NCI-H1694 (cell line): ENCODE measurements at regions not wholly inside any gene's neighbourhood (a gene's known extent, or its start where the extent isn't known, plus 50 kb on each side); places are given as distances from the start of the nearest gene placed in this dataset.

Experiments
- DNase-seq: peaks from one replicate; lab custom pipeline; 2025; lab: John Stamatoyannopoulos, UW

DNA sequence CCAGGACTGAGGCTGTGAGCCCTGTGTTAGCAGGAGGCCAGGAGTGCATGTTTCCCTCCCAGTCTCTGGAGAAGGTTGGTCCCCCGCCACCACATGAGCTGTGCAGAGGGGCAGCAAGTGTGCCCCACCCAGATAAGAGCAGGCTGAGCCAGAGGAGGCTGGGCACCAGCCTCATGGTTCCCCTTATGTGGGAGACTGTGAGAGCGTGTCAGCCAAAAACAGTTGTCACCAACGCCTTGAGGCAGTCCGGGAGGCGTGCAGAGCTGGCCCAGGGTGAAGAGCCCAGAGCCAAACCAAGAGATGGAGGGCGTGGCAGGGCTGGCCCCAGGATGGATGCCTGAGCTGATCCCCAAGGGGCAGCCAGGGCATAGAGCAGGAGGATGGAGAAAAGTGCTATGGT lies 128.7 kb upstream of the GLI2 start:
- DNase-seq: no peak

DNA sequence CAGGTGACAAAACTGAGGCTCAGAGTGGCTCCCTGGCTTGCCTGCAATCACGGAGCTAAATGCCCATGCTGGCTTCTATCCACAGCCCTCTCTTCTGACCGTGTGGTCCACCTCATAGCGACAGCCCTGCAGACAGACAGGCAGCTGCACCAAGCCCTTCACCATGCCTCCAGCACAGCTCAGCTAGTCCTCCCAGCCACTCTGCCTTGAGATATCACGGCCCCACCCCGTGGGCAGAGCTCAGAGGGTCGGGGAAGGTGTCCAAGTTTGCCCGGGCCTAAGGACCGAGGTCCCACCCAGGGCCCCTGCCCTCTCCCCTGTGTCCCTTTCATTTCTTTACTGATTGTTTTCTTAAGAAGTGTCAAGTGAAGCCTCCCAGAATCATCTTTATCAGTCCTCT lies 128.2 kb upstream of the GLI2 start:
- no peak for DNase-seq

DNA sequence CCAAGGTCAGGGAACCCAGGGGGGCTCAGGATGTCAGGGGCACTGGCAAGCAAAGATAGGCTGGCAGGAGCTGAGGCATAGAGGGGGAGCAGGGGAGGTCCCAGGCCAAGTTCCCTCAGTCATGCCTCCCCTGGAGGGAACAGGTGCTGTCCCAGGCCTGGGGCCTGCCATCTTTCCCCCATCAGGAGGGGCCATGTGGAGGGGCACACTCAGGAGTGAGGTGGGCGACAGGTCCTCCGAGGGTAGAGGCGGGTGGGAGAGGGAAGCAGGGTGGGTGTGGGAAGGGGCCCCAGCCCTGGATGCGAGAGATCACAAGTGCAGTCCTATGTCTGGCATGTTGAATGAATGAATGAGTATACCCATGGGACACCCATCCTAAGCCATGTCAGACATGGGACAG lies 127.7 kb upstream of the GLI2 start:
- no peak for DNase-seq

DNA sequence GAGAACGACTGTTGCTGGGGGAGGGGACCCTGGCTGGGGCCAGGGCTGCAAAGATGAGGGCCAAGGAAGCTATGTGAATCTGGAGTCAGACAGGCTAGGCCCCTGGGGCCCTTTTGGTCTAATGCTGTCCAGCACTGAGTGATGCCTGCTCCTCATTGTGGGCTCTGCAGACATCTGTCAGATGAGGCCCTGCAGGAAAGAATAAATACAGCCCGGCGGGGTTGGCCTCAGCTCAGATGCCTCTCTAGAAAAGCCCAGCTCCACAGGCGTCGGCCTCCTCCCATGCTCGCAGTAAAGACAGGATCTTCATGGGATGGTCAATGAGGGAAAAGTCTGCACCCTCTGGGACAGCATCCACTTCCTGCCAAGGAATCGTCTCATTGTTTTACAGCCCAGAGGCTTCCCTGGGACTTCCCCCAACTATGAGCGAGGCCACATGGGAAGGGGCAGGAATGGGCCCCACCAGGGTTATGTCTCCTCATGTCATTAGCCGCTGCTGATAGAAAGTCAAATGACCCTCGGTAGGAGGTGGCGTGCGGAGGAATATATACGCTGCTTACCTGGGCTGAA lies 125.8 kb upstream of the GLI2 start:
- no peak for DNase-seq

DNA sequence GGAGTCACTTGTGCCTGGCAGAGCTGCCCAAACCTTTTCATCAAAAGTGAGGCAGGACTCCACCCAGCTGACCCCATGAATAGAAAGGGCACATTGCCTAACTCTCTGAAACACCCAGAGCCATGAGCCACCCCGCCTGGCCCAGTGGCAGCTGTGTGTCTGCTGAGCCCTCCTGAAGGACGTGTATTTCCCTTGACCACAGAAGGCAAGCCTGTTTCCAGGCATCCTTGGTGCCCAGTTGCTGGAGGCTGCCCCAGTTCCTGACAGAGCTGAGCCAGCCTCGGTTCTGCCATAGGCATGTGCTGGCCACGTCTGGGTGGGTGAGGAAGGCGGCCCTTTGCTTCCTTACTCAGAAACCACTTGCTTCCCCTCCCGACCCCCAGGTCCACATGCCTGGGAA lies 124.7 kb upstream of the GLI2 start:
- no peak for DNase-seq

DNA sequence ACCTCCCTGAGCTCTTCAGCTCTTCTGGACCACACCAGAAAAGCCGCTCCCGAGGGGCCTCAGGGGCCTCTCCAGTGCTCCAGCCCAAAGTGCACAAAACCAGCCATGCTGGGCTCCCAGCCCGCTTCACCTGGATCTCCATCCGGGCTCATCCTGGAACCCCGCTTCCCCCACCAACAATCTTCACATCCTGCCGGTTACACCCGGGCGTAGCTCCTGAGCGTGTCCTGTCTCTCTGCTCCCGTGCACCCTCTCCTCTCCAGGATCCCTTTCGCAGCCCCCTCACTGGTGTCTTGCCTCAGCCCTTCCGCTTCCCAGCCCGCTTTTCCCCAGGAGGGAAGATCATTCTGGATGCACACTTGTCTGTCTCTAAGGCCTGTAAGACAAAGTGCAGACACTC lies 123.7 kb upstream of the GLI2 start:
- DNase-seq: no peak

DNA sequence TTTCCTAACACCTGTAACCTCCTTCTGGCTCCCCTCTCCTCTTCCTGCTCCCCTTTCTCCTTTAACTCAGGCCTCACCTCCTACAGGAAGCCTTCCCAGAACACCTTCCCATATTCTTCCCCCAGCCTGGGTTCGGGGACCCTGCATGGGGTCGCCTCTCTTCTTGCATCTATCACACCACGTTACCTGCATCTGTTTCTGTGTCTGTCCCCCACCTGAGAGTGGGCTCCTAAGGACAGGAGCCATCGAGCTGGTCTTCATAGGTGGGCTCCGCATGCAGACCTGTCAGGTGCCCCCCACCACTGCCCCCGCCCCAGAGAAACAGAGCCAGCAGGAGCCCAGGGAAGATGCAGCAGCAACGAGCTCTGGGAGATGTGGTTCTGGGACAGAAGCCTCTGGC lies 123.2 kb upstream of the GLI2 start:
- DNase-seq: no peak

DNA sequence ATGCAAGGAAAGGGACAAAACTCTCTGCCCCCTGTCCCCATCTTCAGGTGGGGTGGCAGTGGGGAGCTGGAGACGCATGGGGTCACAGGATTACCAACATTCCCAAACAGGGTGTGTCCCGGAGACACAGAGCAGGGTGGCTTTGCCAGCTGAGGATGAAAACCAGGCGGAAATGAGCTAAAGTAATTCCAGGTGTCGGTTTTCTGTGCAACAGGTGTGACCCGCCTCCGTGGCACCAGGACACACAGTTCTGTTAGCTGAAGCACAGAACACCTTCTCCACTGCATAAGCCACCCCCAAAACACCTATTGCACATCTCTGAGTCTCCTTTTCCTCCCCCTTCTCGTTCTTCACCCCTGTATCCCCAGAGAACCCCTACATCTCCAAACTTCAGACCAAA lies 122.7 kb upstream of the GLI2 start:
- no peak for DNase-seq

DNA sequence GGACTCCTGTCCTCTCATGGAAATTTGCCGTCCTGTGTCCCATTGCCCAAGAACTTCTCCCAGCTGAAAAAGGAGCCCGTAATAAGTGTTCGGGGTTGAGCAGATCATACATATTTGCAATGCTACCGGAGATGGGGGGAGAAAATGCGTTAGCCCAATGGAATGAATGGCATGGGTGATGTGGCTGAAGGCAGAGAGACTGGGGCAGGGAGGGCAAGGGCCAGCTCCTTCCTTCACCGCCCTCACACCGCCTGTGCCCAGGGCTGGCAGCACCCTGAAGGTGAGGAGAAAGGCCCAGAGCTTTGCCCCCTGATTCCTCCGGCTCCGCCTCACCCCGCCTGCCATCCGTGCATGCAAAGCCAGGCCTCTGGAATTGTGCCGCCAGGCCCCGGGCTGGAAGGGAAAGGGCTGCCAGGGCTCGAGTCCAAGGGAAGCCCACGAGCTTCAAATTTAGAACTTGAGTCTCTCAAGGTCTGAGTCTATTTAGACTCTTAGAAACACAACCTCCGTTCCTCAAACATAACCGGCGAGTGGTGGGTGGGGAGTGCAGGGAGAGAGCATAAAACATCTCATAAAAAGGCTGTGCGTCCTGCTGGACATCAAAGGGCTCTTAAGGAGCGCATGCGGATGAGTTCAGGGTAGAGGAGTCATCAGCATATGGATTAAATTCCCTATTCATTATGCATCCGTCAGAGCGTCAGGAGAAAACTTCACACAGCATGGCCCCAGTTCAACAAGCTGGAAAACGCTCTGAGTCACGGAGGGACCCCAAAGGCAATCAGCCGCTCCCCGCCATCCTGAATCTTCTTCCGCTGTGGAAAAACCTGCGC lies 121.7 kb upstream of the GLI2 start:
- no peak for DNase-seq

DNA sequence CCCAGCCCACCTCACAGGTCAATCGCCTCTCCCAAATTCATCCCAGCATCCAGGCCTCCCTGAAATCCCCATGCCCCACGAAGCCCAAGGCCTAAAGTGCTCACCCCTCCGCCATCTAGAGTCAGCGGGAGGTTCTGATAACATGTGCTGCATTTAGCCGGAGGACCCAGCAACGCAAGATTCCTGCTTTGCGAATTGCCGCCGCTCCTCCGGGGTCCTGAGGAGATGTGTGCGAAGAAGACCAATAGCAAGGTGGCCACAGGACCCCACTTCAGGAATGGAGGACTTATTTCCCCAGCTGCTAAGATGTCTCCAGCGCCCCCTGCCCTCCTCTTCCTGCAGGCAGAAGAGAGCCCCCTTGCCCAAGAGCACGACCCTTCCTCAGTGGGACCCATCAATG lies 120.8 kb upstream of the GLI2 start:
- DNase-seq: no peak

DNA sequence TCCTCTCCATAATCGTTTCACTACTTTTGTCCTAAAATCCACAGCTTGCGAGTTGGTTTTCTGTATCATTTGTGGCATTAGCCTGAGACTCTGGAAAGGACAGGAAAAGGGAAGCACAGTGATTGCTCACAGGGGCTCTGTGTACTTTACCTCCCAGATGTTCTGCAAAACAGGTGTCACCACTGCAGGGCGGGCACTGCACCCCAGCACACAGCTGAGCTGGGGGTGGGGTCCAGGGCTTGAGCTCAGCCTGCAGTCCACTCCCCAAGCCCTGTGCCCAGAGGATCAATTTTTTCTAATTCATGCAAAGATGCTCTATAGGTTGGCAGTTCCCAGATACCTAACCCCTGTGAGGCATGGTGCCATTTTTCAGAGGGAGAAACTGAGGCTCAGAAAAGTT lies 119.4 kb upstream of the GLI2 start:
- DNase-seq: no peak

DNA sequence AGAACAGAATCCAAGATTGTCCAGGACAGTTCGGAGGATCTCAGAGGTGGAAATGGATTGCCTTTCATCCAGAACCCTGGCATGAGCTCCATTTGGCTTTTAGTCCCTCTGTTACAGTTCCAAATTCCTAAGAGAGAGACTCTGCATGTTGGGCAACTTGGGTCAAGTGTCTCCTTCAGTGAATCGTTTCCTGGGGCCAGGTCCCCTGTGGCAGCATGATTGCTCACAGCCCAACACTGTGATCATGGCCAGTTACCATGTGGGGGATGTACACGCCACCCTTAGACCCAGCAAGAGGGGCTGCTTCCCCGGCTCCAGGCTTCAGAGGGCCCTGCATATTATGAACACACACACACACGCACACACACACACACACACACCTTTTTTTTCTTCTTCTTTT lies 118.6 kb upstream of the GLI2 start:
- DNase-seq: no peak

DNA sequence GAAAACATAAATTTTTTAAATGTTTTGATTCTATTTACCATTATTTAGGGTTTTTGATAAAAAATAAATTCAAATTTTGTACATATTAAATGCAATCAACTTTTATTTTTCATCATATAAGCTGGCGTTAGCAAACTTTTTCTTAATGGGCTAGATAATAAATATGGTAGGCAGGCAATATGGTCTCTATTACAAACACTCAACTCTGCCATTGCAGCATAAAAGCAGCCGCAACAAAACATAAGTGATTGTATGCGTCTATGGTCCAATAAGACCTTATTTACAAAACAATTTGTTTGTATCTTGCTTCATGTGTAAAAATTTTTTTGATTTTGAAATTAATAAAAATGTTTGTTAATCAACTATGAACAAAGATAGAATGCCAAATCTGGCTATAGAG lies 116.8 kb upstream of the GLI2 start:
- no peak for DNase-seq

DNA sequence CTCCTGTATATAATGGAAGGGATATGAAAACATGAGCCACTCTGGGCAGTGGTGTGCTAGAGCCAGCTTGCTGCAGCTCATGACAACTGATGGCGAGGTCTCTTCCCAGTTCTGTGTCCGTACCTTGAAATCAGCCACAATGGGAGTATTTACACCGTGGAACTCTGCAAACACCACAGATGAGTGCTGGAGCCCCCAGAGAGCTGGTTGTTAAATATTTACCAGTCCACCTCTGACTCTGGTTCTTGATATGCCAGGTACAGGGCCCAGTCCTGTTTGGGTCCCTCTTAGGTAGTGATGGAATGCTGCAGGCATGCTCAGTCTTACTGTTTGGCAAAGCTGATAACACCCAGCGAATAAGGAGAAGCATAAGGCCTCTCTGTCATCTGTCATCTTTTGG lies 116.1 kb upstream of the GLI2 start:
- no peak for DNase-seq

DNA sequence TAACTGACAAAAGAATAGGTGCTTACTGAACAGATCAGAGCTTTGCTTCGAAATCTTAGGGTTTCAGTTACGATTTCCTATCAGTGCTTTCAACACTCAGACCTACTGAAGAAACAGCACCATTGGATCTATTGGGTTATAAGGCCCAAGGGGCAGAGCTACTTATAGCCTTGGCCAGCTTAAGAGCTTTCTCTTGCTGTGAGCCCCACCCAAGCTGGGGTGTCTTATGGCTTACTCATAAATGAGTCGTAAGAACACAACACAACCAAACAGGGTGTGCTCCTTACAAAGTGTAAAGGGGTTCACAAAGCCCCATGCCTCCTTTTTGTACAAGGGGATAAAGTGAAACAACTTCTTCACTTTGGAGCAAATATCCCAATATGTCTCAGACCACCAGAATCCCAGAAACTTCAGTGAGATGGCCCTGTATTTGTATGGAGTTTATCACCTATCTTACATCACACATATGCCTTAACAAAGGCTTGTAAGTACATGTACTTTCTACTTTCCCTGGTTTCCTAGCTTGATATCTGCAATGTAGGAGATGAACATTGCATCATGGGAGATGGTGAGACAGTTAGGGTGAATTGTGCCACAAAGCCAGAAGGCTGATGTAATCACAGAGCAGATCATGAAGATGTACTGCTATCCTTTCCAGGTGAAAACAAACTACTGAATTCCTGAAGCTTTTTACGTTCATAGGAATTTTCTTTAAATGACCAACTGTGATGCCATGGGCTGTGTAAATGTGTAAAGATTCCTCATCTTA lies 115.5 kb upstream of the GLI2 start:
- DNase-seq: no peak

DNA sequence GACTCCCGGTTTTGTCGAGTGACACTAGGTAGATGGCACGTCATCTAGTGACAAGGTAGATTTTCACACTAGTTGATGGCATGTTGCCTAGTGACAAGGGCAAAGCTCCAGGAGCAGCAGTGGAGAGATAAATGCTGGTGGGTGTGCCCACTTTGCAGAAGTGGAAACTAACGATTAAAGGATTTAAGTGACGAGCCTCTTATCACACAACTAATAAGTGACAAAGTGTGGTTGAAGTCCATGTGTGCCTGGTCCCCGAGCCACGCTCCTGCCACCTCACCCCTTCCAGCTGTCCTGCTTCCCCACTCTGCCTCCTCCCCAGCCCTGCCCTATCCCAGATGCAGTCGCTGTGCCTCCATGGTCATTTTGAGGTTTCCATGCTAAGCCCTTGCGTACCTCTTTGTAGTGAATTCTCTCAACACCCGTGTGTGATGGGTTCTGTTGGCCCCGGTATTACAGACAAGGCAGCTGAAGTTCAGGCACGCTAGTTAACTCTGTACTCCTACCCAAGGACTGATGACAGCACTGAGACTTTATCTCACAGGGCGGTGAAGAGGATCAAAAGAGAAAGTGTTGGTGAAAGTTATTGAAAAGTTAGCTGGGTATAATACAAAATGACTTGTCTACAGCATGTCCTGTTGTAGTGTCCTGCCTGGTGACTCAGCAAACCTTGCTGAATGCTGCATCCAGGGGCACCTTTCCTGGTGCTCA lies 113.4 kb upstream of the GLI2 start:
- DNase-seq: no peak

DNA sequence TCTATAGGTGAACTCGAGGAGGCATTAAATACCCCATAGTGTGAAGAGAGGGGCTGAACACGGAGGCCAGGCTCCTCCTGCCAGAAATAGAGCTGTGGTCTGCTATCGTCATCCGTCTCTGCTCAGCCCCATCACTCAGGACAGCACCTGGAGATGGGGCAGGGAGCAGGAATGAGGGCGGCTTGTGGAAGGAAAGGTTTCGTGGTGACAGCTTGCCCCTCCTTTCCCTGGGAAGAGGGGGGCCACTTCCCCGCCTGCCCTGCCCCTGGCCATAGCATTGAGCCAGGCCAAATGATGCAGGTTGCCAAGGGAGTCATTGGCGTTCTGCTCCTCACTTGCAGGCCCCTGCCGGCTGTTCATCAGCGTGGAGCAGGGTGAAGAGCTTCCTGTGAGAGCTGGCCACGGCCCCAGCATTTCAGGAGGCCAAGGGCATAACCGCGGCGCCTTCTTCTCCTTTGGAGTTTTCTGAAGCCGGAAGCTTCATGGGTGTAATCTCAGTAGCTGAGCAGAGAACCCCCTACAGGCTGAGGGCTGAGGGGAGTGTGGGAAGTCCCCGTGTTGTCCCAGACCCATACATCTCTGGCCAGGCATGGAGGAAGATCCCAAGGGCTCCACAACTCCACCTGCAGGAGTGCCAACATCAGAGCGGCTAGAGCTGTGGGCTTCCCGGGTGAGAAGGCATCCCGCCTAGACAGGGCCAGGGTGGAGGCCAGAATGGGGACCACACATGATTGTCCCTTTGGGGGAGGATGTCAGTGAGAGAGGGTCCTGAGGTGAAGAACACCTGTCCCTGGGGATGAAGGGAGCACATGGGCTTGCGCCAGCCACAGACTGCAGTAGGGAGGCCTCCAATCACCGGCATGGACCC lies 112.5 kb upstream of the GLI2 start:
- DNase-seq: no peak

DNA sequence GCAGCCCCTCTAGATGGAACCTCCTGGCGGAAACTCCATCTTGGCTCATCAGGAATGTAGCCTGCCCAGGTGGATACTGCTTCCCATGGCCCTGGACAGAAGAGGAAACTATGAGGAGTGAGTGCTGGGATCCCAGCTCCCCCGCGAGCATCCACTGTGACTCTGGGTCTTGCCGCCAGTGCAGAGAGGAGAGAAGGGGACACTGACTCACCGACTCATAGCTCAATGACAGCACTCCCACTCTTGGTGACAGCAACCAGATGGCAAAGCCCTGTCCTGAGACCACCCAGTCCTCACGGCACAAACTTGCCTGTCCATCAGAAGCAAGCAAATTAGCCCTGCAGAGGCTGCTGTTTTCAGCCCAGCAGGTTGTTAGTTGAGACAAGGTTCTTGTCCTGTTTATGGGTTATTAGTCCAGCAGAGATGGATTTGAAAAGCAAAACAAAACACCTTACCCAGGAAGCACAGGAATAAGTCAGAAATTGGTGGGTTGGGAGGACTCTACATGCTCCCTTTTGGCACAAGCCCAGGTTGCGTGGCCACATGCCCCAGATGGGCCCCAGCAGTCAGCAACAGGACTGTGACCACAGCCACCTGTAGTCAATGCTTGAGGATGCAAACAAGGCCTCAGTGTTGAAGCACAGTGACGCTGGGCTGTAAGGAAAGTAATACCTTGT lies 111.5 kb upstream of the GLI2 start:
- DNase-seq: no peak

DNA sequence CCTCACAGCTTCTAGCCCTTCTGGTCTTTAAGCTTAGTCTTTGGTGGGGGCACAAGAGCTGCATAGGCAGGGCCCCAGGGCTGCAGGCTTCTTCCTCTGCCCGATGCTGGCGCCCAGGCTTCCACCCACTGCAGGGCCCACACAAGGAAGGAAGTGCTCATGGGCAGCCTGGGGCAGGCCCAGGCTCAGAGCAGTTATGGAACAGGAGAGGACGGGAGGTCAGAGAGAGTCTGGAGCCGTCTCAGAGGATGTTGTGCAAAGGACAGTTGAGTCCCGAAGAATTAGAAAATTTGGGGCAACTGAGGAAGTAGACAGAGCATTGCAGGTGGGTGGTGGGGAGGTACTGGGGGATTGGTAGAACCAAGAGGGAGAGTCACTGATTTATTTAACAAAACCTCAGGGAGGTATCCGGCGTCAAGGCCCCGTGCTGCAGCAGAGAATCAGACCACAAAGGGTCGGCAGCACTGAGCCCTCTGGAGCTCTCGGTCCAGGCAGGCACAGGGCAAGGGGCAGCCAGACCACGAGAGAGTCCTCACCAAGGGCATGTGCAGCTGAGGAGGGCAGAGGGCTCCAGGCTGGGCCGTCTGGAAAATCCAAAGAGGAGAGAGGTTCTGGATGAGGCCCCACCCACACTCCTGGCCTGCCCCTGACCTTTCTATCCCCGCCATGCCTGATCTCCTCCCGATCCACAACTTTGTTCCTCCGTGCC lies 110.8 kb upstream of the GLI2 start:
- no peak for DNase-seq

DNA sequence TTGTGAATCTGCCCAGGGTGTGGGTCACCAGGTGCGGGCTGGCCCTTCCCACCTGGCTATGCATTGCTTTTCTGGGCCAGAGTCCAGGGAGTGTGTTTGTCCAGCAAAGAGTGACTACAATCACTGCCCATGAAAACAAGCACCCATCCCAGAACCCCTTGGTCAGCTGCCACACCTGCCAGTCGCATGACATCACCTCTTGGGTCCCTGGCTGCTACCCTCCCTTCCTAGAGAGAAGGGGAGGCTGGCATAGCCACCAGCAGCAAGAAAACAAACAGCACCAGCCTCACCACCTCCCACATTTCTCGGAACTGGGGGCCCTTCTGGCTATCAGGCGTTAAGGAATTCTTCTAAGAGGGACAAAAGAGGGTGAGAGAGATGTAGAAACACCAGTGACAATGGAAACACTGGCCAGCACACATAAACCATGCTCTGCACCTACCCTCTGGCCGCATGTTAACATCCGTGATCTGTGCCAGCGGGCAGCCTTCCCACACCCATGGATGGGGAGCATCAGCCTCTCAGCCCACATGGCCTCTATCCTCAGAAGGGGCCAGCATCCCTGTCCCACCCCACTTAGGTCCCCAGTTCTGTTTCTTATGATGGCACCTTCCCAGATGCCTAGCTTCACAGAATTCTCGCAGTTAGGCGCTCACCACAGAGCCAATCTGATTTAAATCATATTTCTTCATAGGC lies 109.7 kb upstream of the GLI2 start:
- DNase-seq: no peak
